HG02885 (cell line): ENCODE measurements at regions not wholly inside any gene's neighbourhood (a gene's known extent, or its start where the extent isn't known, plus 50 kb on each side); places are given as distances from the start of the nearest gene placed in this dataset.
"Not testable (repeated sequence)": the region's sequence is repeated elsewhere in the genome, so short reads cannot be mapped to it uniquely, and the experiment has no call there.

Experiments used
- ATAC-seq: cut with Tn5 transposase; IDR thresholded peaks from one replicate; pipeline ENCODE4 v1.9.1; 2021; ENCODE audit warnings: mild to moderate bottlenecking; ENCODE audit not compliant: unreplicated experiment, poor library complexity

GRCh38 chr4:9505341-9505740, 61.1 kb downstream of the DEFB131A start:
- not testable (repeated sequence) for ATAC-seq

GRCh38 chr4:9506672-9507071, 62.5 kb downstream of the DEFB131A start:
- ATAC-seq = not testable (repeated sequence)

GRCh38 chr4:9512941-9513340, 68.7 kb downstream of the DEFB131A start:
- ATAC-seq = not testable (repeated sequence)

GRCh38 chr4:9519631-9520030, 75.4 kb downstream of the DEFB131A start:
- ATAC-seq = not testable (repeated sequence)

DNA sequence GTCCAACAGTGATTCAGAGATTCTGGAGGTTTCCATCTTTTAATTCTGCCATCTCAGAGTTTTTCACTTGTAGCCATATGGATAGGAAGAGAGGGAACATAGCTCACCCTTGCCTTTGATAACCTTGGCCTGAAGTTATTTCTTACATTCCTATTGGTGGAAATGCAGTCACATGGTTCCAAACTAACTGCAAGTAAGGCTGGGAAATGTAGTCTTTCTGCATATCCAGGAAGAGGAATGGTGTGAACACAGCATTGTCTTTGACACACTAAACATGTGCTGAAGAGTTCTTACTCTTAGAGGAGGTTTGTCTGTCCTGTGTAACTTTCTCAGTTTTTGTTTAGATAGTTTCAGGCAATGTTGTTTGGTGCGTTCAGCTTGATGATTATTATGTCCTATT, 78.7 kb downstream of the DEFB131A start:
- ATAC-seq = not testable (repeated sequence)

DNA sequence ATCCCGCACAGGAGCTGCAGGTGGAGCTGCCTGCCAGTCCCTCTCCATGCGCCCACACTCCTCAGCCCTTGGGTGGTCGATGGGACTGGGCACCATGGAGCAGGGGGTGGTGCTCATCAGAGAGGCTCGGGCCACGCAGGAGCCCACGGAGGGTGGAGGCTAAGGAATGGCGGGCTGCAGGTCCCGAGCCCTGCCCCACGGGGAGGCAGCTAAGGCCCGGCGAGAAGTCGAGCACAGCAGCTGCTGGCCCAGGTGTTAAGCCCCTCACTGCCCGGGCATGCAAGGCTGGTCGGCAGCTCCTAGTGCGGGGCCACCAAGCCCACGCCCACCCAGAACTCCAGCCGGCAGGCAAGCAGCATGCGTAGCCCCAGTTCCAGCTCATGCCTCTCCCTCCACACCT, 80.2 kb downstream of the DEFB131A start:
- not testable (repeated sequence) for ATAC-seq

DNA sequence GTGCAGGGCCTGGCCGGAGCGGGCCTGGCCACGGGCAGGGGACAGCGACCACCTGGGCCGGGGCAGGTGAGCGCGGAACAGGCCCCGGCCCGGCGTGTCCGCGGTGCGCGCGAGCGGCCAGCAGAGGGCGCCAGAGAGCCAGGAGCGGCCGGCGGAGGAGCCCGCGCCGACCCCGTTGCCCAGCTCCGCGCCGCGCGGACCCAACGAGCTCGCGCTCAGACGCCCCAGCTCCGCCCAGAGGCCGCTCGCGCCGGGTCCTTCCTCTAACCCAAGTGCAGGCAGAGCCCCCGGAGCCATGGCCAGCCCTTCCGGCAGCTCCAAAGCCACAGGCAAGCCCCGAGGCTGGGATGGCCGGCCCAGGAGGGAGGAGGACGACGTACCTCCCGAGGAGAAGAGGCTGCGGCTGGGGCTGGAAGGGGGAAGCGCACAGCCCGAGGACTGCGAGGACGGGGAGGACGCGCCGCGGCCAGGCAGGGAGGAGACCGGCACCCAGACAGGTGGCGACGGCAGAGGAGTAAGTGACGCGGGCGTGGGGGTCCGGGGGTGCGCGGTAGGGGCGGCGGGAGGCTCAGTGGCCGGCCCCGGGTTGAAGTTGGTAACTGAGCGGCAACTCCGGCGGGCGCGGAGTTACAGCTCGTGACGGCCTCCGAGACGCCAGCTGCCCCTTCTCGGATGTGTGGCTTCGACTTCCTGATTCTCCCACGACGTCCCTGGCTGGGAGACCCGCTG, 88.1 kb downstream of the DEFB131A start:
- ATAC-seq = not testable (repeated sequence)

DNA sequence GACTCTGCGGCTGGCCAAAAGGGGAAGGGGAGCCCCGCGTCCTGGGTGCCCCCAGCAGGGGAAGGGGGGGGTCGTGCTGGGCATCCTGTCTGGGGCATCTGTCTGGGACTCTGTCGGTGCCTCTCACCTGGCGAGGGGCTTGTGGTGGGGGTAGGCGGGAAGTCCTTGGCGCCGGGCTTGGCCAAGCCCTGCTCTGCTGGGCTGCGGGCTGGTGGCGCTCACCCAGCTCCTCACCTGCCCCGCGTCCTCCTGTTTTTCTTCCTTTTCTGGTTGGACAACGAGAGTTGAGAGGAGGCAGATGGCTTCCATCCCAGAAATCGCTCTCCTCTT, 88.6 kb downstream of the DEFB131A start:
- not testable (repeated sequence) for ATAC-seq

GRCh38 chr4:9537101-9537500, 92.9 kb downstream of the DEFB131A start:
- not testable (repeated sequence) for ATAC-seq

GRCh38 chr4:9539939-9540520, 95.8 kb downstream of the DEFB131A start:
- not testable (repeated sequence) for ATAC-seq

- not testable (repeated sequence) for ATAC-seq
These were observed 97.2 kb downstream of the DEFB131A start for GRCh38 chr4:9541388-9541915.

DNA sequence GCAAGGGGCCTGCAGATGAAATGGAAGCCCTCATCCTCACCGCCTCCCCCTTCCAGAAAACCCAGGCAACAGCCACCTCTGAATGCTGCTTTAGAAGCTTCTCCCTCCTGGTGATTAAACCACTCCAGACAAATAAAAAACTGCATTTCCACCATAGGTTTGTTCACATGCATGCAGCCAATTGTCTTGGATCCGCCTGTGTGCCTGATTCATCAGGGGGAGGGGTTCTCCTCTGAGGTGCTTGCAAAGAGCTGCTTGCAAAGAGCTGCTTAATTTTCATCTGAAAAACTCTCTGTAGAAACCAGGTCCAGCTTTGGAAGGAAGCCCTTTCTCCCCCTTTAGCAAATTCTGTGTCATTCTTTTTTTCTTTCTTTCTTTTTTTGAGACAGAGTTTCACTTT, 100.6 kb downstream of the DEFB131A start:
- not testable (repeated sequence) for ATAC-seq

DNA sequence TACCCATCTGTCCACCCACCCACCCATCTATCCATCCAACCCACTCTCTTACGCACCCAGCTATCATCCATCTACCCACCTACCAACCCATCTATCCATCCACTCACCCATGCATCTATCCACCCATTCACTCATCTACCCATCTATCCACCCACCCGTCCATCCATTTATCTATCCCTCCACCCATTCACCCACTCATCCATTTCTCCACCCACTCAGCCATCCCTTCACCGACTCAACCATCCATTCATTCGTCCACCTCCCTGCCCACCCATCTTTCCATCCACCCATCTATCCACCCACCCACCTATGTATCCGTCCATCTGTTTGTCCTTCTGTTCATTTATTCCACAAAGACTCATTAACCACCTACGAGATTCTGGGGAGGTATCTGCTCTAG, 103.3 kb downstream of the DEFB131A start:
- ATAC-seq = not testable (repeated sequence)

DNA sequence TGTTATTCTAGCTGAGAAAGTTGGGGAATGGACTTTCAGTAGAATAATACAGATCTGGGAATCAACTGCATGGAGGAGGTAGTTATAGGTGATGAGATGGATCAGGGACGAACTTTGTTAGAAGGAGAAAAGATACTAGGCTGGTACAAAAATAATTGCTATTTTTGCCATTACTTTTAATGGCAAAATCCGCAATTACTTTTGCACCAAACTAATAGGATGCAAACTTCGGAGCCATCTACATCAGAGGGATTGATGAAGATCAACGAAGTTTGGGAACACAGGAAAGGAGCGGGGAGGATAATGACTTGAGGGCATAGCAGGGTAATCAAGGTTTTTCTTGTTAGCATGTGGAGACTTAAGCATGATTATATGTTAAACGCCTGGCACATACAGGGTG, 111.9 kb downstream of the DEFB131A start:
- ATAC-seq = not testable (repeated sequence)

GRCh38 chr4:9577869-9578268, 133.7 kb downstream of the DEFB131A start:
- not testable (repeated sequence) for ATAC-seq

- ATAC-seq = not testable (repeated sequence)
These were observed 138.7 kb downstream of the DEFB131A start for GRCh38 chr4:9582880-9583279.

- no peak for ATAC-seq
These were observed 147.8 kb downstream of the DEFB131A start for GRCh38 chr4:9592010-9592409.

- ATAC-seq = no peak
These were observed 150.7 kb downstream of the DEFB131A start for GRCh38 chr4:9594948-9595347.

DNA sequence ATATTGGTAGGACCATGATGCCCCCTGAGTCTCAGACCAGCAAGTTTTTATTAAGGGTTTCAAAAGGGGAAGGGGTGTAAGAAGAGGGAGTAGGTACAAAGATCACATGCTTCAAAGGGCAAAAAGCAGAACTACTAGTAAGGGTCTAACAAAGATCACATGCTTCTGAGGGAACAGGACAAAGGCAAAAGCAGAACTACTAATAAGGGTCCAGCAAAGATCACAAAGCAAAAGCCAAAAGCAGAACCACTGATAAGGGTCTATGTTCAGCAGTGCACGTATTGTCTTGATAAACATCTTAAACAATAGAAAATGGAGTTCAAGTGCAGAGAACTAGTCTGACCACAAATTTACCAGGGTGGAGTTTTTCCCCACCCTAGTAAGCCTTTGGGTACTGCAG, 151.3 kb downstream of the DEFB131A start:
- not testable (repeated sequence) for ATAC-seq

GRCh38 chr4:9599266-9599665, 155.1 kb downstream of the DEFB131A start:
- no peak for ATAC-seq

DNA sequence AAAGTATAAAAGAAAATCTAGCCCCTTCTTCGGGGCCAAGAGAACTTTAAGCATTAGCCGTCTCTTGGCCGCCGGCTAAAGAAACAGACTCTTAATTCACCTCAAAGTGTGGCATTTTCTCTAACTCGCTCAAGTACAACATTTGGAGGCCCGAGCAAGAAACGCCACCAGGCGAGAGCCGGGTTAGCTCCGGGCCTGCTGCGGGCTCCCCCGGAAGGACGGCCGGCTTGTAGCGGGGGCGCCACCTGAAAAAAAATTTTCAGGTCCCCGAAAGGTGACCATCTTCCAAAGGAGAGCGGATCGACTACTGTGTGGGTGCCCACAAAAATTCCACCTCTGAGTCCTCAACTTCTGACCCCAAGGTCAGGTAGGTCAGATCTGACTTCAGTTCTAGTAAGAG, 156.0 kb downstream of the DEFB131A start:
- no peak for ATAC-seq
